HUDEP-2 (cell line): ENCODE measurements at regions not wholly inside any gene's neighbourhood (a gene's known extent, or its start where the extent isn't known, plus 50 kb on each side); places are given as distances from the start of the nearest gene placed in this dataset.

Experiments used
- DNase-seq, 76 experiments: peaks; one replicate each; lab custom pipeline; 2025; ENCODE audit not compliant: unreplicated experiment in 76 of 76; lab: John Stamatoyannopoulos, UW

DNA sequence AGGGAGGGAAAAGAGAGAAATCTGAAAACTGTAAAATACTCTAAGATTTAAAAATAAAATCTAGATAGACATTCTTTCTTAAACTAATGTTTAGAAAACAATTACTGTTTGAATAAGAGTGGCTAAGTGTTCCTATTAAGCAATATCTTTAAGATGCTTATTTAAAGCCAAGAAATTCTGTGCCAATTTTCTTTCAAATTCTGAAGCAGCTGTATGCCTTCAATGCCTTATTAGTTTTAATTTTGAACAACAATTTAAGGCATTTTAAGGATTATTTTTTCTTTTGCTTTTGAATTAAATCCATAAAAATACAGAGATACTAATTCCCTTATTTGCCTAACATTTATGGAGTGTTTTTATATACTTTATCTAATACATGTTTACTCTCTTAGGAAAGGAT is 50.3 kb upstream of the KITLG start:
- no peak for DNase-seq
